VCaP (cell line): ENCODE measurements at regions not wholly inside any gene's neighbourhood (a gene's known extent, or its start where the extent isn't known, plus 50 kb on each side); places are given as distances from the start of the nearest gene placed in this dataset.

ENCODE experiments used
- H3K27ac ChIP-seq: fragments of 450-650 bp; 2 replicates; pipeline ENCODE4 v1.5.1; 2017
- CTCF ChIP-seq: fragments of 450-650 bp; conservative IDR thresholded peaks from 2 replicates; pipeline ENCODE4 v1.5.1; 2017; ENCODE audit warnings: mild to moderate bottlenecking, moderate library complexity

GRCh38 chr2:204201507-204201906, 264.9 kb downstream of the ICOS start:
- TF ChIP-seq CTCF: no peak
- H3K27ac ChIP-seq: peak overlapping the region; percentile 46

GRCh38 chr2:204202253-204202652, 265.7 kb downstream of the ICOS start:
- peak overlapping the region; percentile 46 for H3K27ac ChIP-seq
- TF ChIP-seq CTCF: no peak

- TF ChIP-seq CTCF: no peak
- H3K27ac ChIP-seq: no peak overlapping the region
These were observed 267.1 kb downstream of the ICOS start for GRCh38 chr2:204203704-204204103.

- no peak overlapping the region for H3K27ac ChIP-seq
- no peak for TF ChIP-seq CTCF
These were observed 268.5 kb downstream of the ICOS start for GRCh38 chr2:204205082-204205481.

GRCh38 chr2:204205538-204205937, 269.0 kb downstream of the ICOS start:
- no peak overlapping the region for H3K27ac ChIP-seq
- TF ChIP-seq CTCF: no peak

- TF ChIP-seq CTCF: no peak
- H3K27ac ChIP-seq: no peak overlapping the region
These were observed 271.3 kb downstream of the ICOS start for GRCh38 chr2:204207866-204208265.

- no peak overlapping the region for H3K27ac ChIP-seq
- no peak for TF ChIP-seq CTCF
These were observed 277.0 kb downstream of the ICOS start for GRCh38 chr2:204213588-204213987.

GRCh38 chr2:204218040-204218439, 281.5 kb downstream of the ICOS start:
- H3K27ac ChIP-seq: no peak overlapping the region
- TF ChIP-seq CTCF: no peak
